Mesenchymal stem cell (in vitro differentiated cells and primary cell): ENCODE measurements at regions not wholly inside any gene's neighbourhood (a gene's known extent, or its start where the extent isn't known, plus 50 kb on each side); places are given as distances from the start of the nearest gene placed in this dataset.

ENCODE experiments used
- DNase-seq: peaks from one replicate; pipeline ENCODE4 v3.0.0-alpha.2; 2013
- H2AFZ ChIP-seq: one replicate; pipeline ENCODE4 v1.6.1; 2013; ENCODE audit warnings: low read depth, mild to moderate bottlenecking, control low read depth, inconsistent platforms, low read length, moderate library complexity
- H2AK5ac ChIP-seq: 2 replicates; pipeline ENCODE4 v1.6.1; 2013; ENCODE audit warnings: low read length, moderate library complexity, mild to moderate bottlenecking, inconsistent platforms; ENCODE audit not compliant: severe bottlenecking
- H2BK120ac ChIP-seq: one replicate; pipeline ENCODE4 v1.6.1; 2013; ENCODE audit warnings: low read depth, mild to moderate bottlenecking, inconsistent platforms, low read length, moderate library complexity
- H2BK12ac ChIP-seq, 2 experiments: one replicate each; pipeline ENCODE4 v1.6.1; 2013; ENCODE audit warnings: inconsistent platforms in 2 of 2, low read length in 2 of 2, mild to moderate bottlenecking in 2 of 2, moderate library complexity in 2 of 2, control low read depth in 1 of 2
- H2BK15ac ChIP-seq: one replicate; pipeline ENCODE4 v1.6.1; 2013; ENCODE audit warnings: mild to moderate bottlenecking, low read depth, inconsistent platforms; ENCODE audit not compliant: poor library complexity, severe bottlenecking
- H2BK5ac ChIP-seq: 2 replicates; pipeline ENCODE4 v1.6.1; 2013; ENCODE audit warnings: low read depth, mild to moderate bottlenecking, low read length, control low read depth, inconsistent platforms; ENCODE audit not compliant: poor library complexity, severe bottlenecking
- H3K14ac ChIP-seq, 2 experiments: one replicate each; pipeline ENCODE4 v1.6.1; 2013; ENCODE audit warnings: inconsistent platforms in 2 of 2, low read length in 2 of 2, control low read depth in 1 of 2, mild to moderate bottlenecking in 1 of 2, moderate library complexity in 1 of 2
- H3K18ac ChIP-seq, 2 experiments: one replicate each; pipeline ENCODE4 v1.6.1; 2013; ENCODE audit warnings: inconsistent platforms in 2 of 2, low read length in 2 of 2, control low read depth in 1 of 2, low read depth in 1 of 2, mild to moderate bottlenecking in 1 of 2
- H3K23ac ChIP-seq, 2 experiments: one replicate each; pipeline ENCODE4 v1.6.1; 2013; ENCODE audit warnings: inconsistent platforms in 2 of 2, low read length in 2 of 2, mild to moderate bottlenecking in 2 of 2, moderate library complexity in 2 of 2, control low read depth in 1 of 2
- H3K27ac ChIP-seq: 2 replicates; pipeline ENCODE4 v1.5.1; 2013; ENCODE audit warnings: mild to moderate bottlenecking, moderate library complexity, low read length, control low read depth, inconsistent platforms; ENCODE audit not compliant: poor library complexity, severe bottlenecking
- H3K27me3 ChIP-seq, 2 experiments: 2 replicates each; pipeline versions ENCODE4 v1.6.1 to v1.7.0; 2013; ENCODE audit warnings: low read length in 2 of 2, mild to moderate bottlenecking in 2 of 2, moderate library complexity in 2 of 2, control low read depth in 1 of 2, inconsistent platforms in 1 of 2; ENCODE audit not compliant: control insufficient read depth in 1 of 2, insufficient read depth in 1 of 2
- H3K36me3 ChIP-seq, 2 experiments: 2 replicates each; pipeline versions ENCODE4 v1.6.1 to v1.7.0; 2013; ENCODE audit warnings: low read length in 2 of 2, control low read depth in 1 of 2, inconsistent platforms in 1 of 2, low read depth in 1 of 2, mild to moderate bottlenecking in 1 of 2; ENCODE audit not compliant: insufficient read depth in 2 of 2, control insufficient read depth in 1 of 2
- H3K4ac ChIP-seq, 2 experiments: one replicate each; pipeline ENCODE4 v1.6.1; 2013; ENCODE audit warnings: inconsistent platforms in 2 of 2, low read length in 2 of 2, mild to moderate bottlenecking in 2 of 2, moderate library complexity in 2 of 2, control low read depth in 1 of 2, low read depth in 1 of 2
- H3K4me1 ChIP-seq: 2 replicates; pipeline ENCODE4 v1.6.1; 2013; ENCODE audit warnings: low read depth, low read length, control low read depth; ENCODE audit not compliant: control insufficient read depth, insufficient read depth
- H3K4me2 ChIP-seq: 2 replicates; pipeline ENCODE4 v1.6.1; 2013; ENCODE audit warnings: low read length, mild to moderate bottlenecking, inconsistent platforms; ENCODE audit not compliant: poor library complexity, severe bottlenecking
- H3K4me3 ChIP-seq, 2 experiments: 2 replicates each; pipeline versions ENCODE4 v1.5.1 to v1.7.0; 2013; ENCODE audit warnings: low read length in 2 of 2, mild to moderate bottlenecking in 2 of 2, control low read depth in 1 of 2, low read depth in 1 of 2; ENCODE audit not compliant: insufficient read depth in 1 of 2
- H3K79me1 ChIP-seq: replicated peaks from 2 replicates; pipeline ENCODE4 v1.6.1; 2013; ENCODE audit warnings: mild to moderate bottlenecking, control low read depth, low read length, inconsistent platforms; ENCODE audit not compliant: poor library complexity, severe bottlenecking
- H3K9ac ChIP-seq: 2 replicates; pipeline ENCODE4 v1.7.0; 2013; ENCODE audit warnings: mild to moderate bottlenecking, low read length, moderate library complexity
- H3K9me3 ChIP-seq: 2 replicates; pipeline ENCODE4 v1.7.0; 2013; ENCODE audit warnings: mild to moderate bottlenecking, low read length; ENCODE audit not compliant: control insufficient read depth
- H4K8ac ChIP-seq: one replicate; pipeline ENCODE4 v1.6.1; 2013; ENCODE audit warnings: inconsistent platforms, mild to moderate bottlenecking, low read length, moderate library complexity
- H4K91ac ChIP-seq: one replicate; pipeline ENCODE4 v1.6.1; 2013; ENCODE audit warnings: mild to moderate bottlenecking, low read length, inconsistent platforms
- WGBS: methylation state at CpG from one replicate; pipeline ENCODE4 v1.1.7; 2013; ENCODE audit warnings: mixed read lengths; 5-methylcytosine and 5-hydroxymethylcytosine counted together

DNA sequence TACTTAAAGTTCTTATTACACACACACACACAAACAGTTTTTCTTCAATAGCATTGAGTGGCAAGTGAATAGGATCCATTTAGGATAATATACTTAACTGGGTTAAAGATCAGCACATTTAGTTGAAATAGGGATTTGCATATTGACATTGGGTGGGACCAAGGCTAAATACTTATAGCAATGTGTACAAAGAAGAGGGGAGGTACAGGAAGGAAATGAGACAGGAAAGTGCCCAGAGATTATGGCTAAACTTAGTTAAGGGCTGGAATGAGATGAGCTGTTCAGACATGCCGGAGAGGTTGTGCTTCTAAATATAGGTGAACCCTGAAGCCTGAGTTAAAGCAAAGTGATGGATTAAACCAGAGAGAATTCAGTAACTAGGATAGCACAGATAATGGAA, 95.1 kb downstream of the LSMEM1 start:
- no peak for DNase-seq
- no peaks in the 10 kb centered on the region for H3K4me1 ChIP-seq
- H3K23ac ChIP-seq = no peak overlapping the region
- H2BK12ac ChIP-seq = no peak overlapping the region
- H3K27ac ChIP-seq = no peak overlapping the region
- H3K4ac ChIP-seq = no peak overlapping the region
- no peaks in the 10 kb centered on the region for H3K9me3 ChIP-seq
- no peak overlapping the region for H3K4me3 ChIP-seq
- no peak overlapping the region for H2AK5ac ChIP-seq
- 80% methylated on average over 1 of the region's 1 CpG for WGBS
- no peak overlapping the region for H2BK5ac ChIP-seq
- H3K4me2 ChIP-seq = no peak overlapping the region
- H2BK15ac ChIP-seq = no peak overlapping the region
- H2BK120ac ChIP-seq = no peak overlapping the region
- H3K9ac ChIP-seq = no peak overlapping the region
- H3K36me3 ChIP-seq = no peaks in the 10 kb centered on the region
- H4K91ac ChIP-seq = no peak overlapping the region
- no peaks in the 10 kb centered on the region for H3K79me1 ChIP-seq
- no peak overlapping the region for H2AFZ ChIP-seq
- no peak overlapping the region for H4K8ac ChIP-seq
- H3K27me3 ChIP-seq = no peaks in the 10 kb centered on the region
- no peak overlapping the region for H3K18ac ChIP-seq
- H3K14ac ChIP-seq = no peak overlapping the region

DNA sequence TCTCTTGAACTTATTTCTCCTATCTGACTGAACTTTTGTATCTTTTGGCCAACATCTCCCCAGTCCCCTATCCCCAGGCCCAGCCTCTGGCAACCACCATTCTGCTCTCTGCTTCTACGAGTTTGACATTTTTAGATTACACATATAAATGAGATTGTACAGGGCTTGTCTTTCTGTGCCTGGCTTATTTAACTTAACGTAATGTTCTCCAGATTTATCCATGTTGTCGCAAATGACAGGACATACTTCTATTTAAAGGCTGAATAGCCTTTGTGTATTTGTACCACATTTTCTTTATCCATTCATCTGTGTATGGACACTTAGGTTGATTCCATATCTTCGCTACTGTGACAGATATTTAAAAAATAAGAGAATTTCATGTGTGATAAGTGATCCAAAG, 98.6 kb downstream of the LSMEM1 start:
- Histone ChIP-seq H3K23ac (no peak overlapping the region), H3K4me2 (no peak overlapping the region), H4K8ac (no peak overlapping the region), H3K36me3 (no peaks in the 10 kb centered on the region), H3K4ac (no peak overlapping the region), H3K14ac (no peak overlapping the region), H2AFZ (no peak overlapping the region), H4K91ac (no peak overlapping the region), H3K9me3 (no peaks in the 10 kb centered on the region), H2BK5ac (no peak overlapping the region), H2BK120ac (no peak overlapping the region), H3K9ac (no peak overlapping the region), H2BK12ac (no peak overlapping the region), H2BK15ac (no peak overlapping the region), H3K18ac (no peak overlapping the region), H3K4me1 (no peaks in the 10 kb centered on the region), H3K79me1 (no peaks in the 10 kb centered on the region), H3K27me3 (no peaks in the 10 kb centered on the region), H2AK5ac (no peak overlapping the region), H3K27ac (no peak overlapping the region), H3K4me3 (no peak overlapping the region)
- 96% methylated on average over 3 of the region's 4 CpGs for WGBS
- DNase-seq = no peak

DNA sequence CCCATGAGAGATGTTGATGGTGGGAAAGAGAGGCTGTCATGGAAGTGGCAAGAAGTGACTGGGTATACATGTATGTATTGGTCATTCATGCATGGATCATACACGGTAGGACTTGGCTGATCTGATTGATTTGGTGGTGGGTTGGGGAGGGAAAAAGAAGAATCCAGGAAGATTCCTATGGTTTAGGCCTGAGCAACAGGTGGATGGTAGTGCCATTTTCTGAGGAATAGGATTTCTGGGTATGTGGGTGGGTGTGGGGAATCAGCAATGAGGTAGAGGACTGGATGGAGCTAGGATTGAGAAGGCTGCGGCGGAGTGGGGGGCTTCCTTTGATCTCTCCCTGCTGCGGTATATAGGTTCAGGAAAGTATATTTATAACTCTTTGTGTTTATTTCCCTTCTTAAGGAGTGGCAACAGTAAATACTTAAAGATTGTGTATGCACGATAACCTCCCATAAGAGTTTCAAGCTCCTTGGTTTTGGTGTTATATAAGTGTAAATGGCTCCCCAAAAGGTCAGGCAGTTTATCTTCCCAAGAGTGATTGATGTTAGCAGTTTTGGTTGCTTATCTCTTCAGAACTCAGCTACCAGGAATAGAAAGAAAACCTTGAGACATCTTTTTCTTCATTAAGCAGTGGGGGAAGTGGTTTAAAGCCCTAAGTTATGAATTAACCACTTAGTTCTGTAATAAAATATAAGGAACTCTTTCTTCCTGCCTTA, 100.1 kb downstream of the LSMEM1 start:
- no peaks in the 10 kb centered on the region for H3K9me3 ChIP-seq
- H3K79me1 ChIP-seq = no peaks in the 10 kb centered on the region
- no peaks in the 10 kb centered on the region for H3K36me3 ChIP-seq
- no peak overlapping the region for H3K4me3 ChIP-seq
- no peak overlapping the region for H3K9ac ChIP-seq
- H3K23ac ChIP-seq = no peak overlapping the region
- H3K27me3 ChIP-seq = no peaks in the 10 kb centered on the region
- H2AFZ ChIP-seq = no peak overlapping the region
- no peak overlapping the region for H4K8ac ChIP-seq
- no peak overlapping the region for H4K91ac ChIP-seq
- no peak overlapping the region for H3K4ac ChIP-seq
- H3K14ac ChIP-seq = no peak overlapping the region
- no peak overlapping the region for H3K18ac ChIP-seq
- DNase-seq = no peak
- H2BK12ac ChIP-seq = no peak overlapping the region
- H2AK5ac ChIP-seq = no peak overlapping the region
- H3K4me2 ChIP-seq = no peak overlapping the region
- no peak overlapping the region for H2BK15ac ChIP-seq
- H3K27ac ChIP-seq = no peak overlapping the region
- no peaks in the 10 kb centered on the region for H3K4me1 ChIP-seq
- WGBS = 85% methylated on average over 4 of the region's 5 CpGs
- no peak overlapping the region for H2BK5ac ChIP-seq
- H2BK120ac ChIP-seq = no peak overlapping the region

DNA sequence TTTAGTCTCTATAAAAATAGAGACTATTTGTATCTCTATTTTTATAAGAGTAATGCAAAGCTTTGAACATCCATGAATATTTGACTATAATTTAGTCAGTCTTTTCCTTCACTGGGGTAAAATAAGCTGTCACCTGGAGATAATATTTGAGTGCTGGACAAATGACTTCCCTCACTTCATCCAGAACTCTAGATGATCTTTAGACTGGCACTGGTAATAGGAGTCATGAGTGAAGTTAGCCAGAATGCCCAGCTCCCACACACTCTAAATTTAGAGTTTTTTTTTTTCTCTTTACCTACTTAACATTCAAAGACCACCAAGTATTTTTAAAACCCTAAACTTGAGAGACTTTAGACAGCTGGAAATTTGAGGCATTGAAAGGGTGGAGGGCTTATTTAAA, 100.7 kb downstream of the LSMEM1 start:
- Histone ChIP-seq H3K18ac (no peak overlapping the region), H3K23ac (no peak overlapping the region), H2BK15ac (no peak overlapping the region), H3K27ac (no peak overlapping the region), H2BK5ac (no peak overlapping the region), H3K9me3 (no peaks in the 10 kb centered on the region), H3K79me1 (no peaks in the 10 kb centered on the region), H3K4ac (no peak overlapping the region), H3K27me3 (no peaks in the 10 kb centered on the region), H3K14ac (no peak overlapping the region), H2AK5ac (no peak overlapping the region), H2AFZ (no peak overlapping the region), H4K8ac (no peak overlapping the region), H3K36me3 (no peaks in the 10 kb centered on the region), H4K91ac (no peak overlapping the region), H2BK12ac (no peak overlapping the region), H2BK120ac (no peak overlapping the region), H3K4me1 (no peaks in the 10 kb centered on the region), H3K9ac (no peak overlapping the region), H3K4me3 (no peak overlapping the region), H3K4me2 (no peak overlapping the region)
- no peak for DNase-seq
